Lower lobe of right lung (tissue), 2 donors: ENCODE measurements at regions not wholly inside any gene's neighbourhood (a gene's known extent, or its start where the extent isn't known, plus 50 kb on each side); places are given as distances from the start of the nearest gene placed in this dataset.

Experiments
- ATAC-seq, 2 donors: fragments of 200-7000 bp; cut with Tn5 transposase; one replicate each; pipeline ENCODE4 v1.9.1; 2020 to 2022; ENCODE audit warnings: mild to moderate bottlenecking in 2 of 2, moderate library complexity in 2 of 2
- DNase-seq: peaks from one replicate; pipeline ENCODE4 v3.0.0-alpha.2; 2020
- H3K27ac ChIP-seq: fragments of 200-600 bp; one replicate; pipeline ENCODE4 v1.8.0; 2022
- H3K27me3 ChIP-seq: fragments of 200-600 bp; one replicate; pipeline ENCODE4 v1.8.0; 2022; ENCODE audit warnings: low read depth
- H3K36me3 ChIP-seq: fragments of 200-600 bp; one replicate; pipeline ENCODE4 v1.8.0; 2022; ENCODE audit warnings: mild to moderate bottlenecking
- H3K4me1 ChIP-seq: fragments of 200-600 bp; one replicate; pipeline ENCODE4 v1.8.0; 2022
- H3K4me3 ChIP-seq: fragments of 200-600 bp; one replicate; pipeline ENCODE4 v1.8.0; 2022; ENCODE audit warnings: mild to moderate bottlenecking
- H3K9me3 ChIP-seq: fragments of 200-600 bp; one replicate; pipeline ENCODE4 v1.8.0; 2022
- CTCF ChIP-seq: fragments of 200-600 bp; IDR thresholded peaks from one replicate; pipeline ENCODE4 v1.8.0; 2022; ENCODE audit warnings: antibody characterized with exemption, mild to moderate bottlenecking
- intact Hi-C: fragments of 100-400 bp; cut with DNase I; formaldehyde crosslinking; loops from one replicate; pipeline ENCODE4 v1.11.0; 2022
- donor health status: DM: no; HTN: yes; CAD: no; lungs with severe emphysema.

- Histone ChIP-seq H3K36me3 (no peaks in the 10 kb centered on the region), H3K27ac (no peak overlapping the region), H3K4me1 (no peaks in the 10 kb centered on the region), H3K27me3 (no peaks in the 10 kb centered on the region), H3K4me3 (no peak overlapping the region), H3K9me3 (no peaks in the 10 kb centered on the region)
- DNase-seq (no peak), ATAC-seq (no peak)
- TF ChIP-seq CTCF: no peak
- intact Hi-C loops: no loop called here
These were observed 907.0 kb downstream of the KCNJ18 start for GRCh38 chr17:22599322-22599721.

DNA sequence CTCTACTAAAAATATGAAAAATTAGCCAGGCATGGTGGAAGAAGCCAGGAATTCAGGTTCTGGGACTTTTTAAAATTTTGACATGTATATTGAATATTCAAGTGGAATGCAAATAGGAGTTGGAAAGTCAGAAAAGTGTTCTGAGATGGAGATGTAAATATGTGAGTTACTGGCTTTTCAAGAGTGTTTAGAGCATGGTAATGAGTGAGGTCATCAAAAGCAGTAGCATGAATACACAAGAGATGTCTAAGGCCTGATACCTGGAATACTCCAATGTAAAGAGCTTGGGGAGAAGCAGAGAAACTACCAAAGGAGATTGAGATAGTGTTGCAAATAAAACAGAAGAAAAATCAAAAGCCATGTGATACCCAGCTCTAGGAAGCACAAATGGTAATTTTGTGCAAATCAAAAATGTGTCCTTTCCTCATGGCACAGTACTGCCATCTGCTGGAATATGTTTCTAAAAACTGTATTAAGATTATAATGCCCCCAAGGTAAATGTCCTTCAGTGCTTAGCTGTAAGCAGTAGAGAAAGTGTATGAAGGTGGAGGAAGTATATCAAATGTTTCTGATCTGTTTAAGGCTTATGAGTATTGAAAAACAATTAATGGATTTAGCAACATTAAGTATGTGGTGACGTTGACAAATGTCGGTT lies 908.4 kb downstream of the KCNJ18 start:
- TF ChIP-seq CTCF: no peak
- no peaks in the 10 kb centered on the region for H3K27me3 ChIP-seq
- no peak overlapping the region for H3K4me3 ChIP-seq
- DNase-seq (no peak), ATAC-seq (no peak)
- intact Hi-C loops: no loop called here
- no peak overlapping the region for H3K27ac ChIP-seq
- no peaks in the 10 kb centered on the region for H3K36me3 ChIP-seq
- no peaks in the 10 kb centered on the region for H3K9me3 ChIP-seq
- H3K4me1 ChIP-seq: no peaks in the 10 kb centered on the region
